B cell (primary cell): ENCODE measurements at regions not wholly inside any gene's neighbourhood (a gene's known extent, or its start where the extent isn't known, plus 50 kb on each side); places are given as distances from the start of the nearest gene placed in this dataset.

Experiments used
- ATAC-seq: fragments of 200-7000 bp; cut with Tn5 transposase; one replicate; pipeline ENCODE4 v1.10.0; 2021; ENCODE audit warnings: low read depth, mild to moderate bottlenecking, moderate number of reproducible peaks, moderate library complexity
- CTCF ChIA-PET: fragments of 350-600 bp; sonication (Branson Sonifier 250); formaldehyde crosslinking; loops from one replicate; lab custom pipeline; 2021; ENCODE audit warnings: antibody characterized with exemption, inconsistent platforms; lab: Charles Lee
- POLR2A ChIA-PET: fragments of 350-600 bp; sonication (Branson Sonifier 250); formaldehyde crosslinking; loops from one replicate; lab custom pipeline; 2021; ENCODE audit warnings: antibody characterized with exemption; lab: Charles Lee
- DNase-seq: peaks from one replicate; pipeline ENCODE4 v3.0.0; 2013
- H2AFZ ChIP-seq: 2 replicates; pipeline ENCODE4 v1.6.1; 2012; ENCODE audit warnings: mild to moderate bottlenecking, low read depth, low read length; ENCODE audit not compliant: insufficient read depth, poor library complexity, severe bottlenecking
- H3K27ac ChIP-seq, 2 donors: 1 replicate in 1 of 2; 2 replicates in 1 of 2; pipeline ENCODE4 v1.5.1; 2012 to 2013; ENCODE audit warnings: low read length in 2 of 2, mild to moderate bottlenecking in 2 of 2, moderate library complexity in 1 of 2
- H3K27me3 ChIP-seq, 4 experiments: fragments of 200-600 bp in 1 of 4; sonication (generic) in 1 of 4; replicated peaks in 1 of 4; 1 replicate in 2 of 4; 2 replicates in 2 of 4; pipeline versions ENCODE4 v1.6.1 to v1.7.0; 2013 to 2016; ENCODE audit warnings: low read length in 3 of 4, mild to moderate bottlenecking in 2 of 4, mixed read lengths in 1 of 4, moderate library complexity in 1 of 4; ENCODE audit not compliant: insufficient read depth in 4 of 4, control insufficient read depth in 3 of 4; ENCODE audit errors: control extremely low read depth in 1 of 4
- H3K36me3 ChIP-seq, 2 experiments: replicated peaks in 1 of 2; 1 replicate in 1 of 2; 2 replicates in 1 of 2; pipeline versions ENCODE4 v1.6.1 to v1.7.1; 2013; ENCODE audit warnings: low read length in 1 of 2; ENCODE audit not compliant: insufficient read depth in 2 of 2, control insufficient read depth in 1 of 2; ENCODE audit errors: control extremely low read depth in 1 of 2, extremely low read depth in 1 of 2
- H3K4me1 ChIP-seq, 2 donors: fragments of 200-600 bp in 1 of 2; sonication (generic) in 1 of 2; 1 replicate in 1 of 2; 2 replicates in 1 of 2; pipeline versions ENCODE4 v1.5.1 to v1.6.1; 2013 to 2017; ENCODE audit warnings: low read length in 2 of 2; ENCODE audit not compliant: control insufficient read depth in 2 of 2, insufficient read depth in 2 of 2
- H3K4me2 ChIP-seq: replicated peaks from 2 replicates; pipeline ENCODE3; 2012; ENCODE audit warnings: mild to moderate bottlenecking, low read depth, low read length; ENCODE audit not compliant: poor library complexity, severe bottlenecking
- H3K4me3 ChIP-seq, 5 experiments: fragments of 200-600 bp in 1 of 5; sonication (generic) in 1 of 5; 1 replicate in 3 of 5; 2 replicates in 2 of 5; pipeline versions ENCODE4 v1.5.1 to v1.7.0; 2011 to 2016; ENCODE audit warnings: low read length in 4 of 5, mild to moderate bottlenecking in 4 of 5, low read depth in 2 of 5, control low read depth in 1 of 5, moderate library complexity in 1 of 5; ENCODE audit not compliant: insufficient read depth in 1 of 5; ENCODE audit errors: control extremely low read depth in 1 of 5, extremely low read depth in 1 of 5
- H3K79me2 ChIP-seq: fragments of 200-600 bp; sonication (generic); one replicate; pipeline ENCODE4 v1.6.0; 2016; ENCODE audit warnings: low read length; ENCODE audit not compliant: control insufficient read depth, insufficient read depth
- H3K9ac ChIP-seq: fragments of 200-600 bp; sonication (generic); 2 replicates; pipeline ENCODE4 v1.6.1; 2017; ENCODE audit warnings: mild to moderate bottlenecking, low read length, moderate library complexity
- H3K9me3 ChIP-seq, 3 donors: one replicate each; pipeline versions ENCODE4 v1.6.1 to v1.7.1; 2013; ENCODE audit warnings: low read length in 2 of 3; ENCODE audit not compliant: control insufficient read depth in 2 of 3, insufficient read depth in 1 of 3; ENCODE audit errors: control extremely low read depth in 1 of 3
- H4K20me1 ChIP-seq: 2 replicates; pipeline ENCODE4 v1.6.0; 2012; ENCODE audit warnings: mild to moderate bottlenecking, low read length; ENCODE audit not compliant: insufficient read depth, control insufficient read depth, poor library complexity, severe bottlenecking
- H3K27ac Mint-ChIP-seq: one replicate; pipeline ENCODE4 v1.8.0; 2021; ENCODE audit warnings: mixed read lengths
- H3K27me3 Mint-ChIP-seq: one replicate; pipeline ENCODE4 v1.8.0; 2021; ENCODE audit warnings: mixed read lengths
- H3K4me1 Mint-ChIP-seq: one replicate; pipeline ENCODE4 v1.8.0; 2021; ENCODE audit warnings: mixed read lengths
- H3K4me3 Mint-ChIP-seq: one replicate; pipeline ENCODE4 v1.8.0; 2021; ENCODE audit warnings: mixed read lengths
- H3K9me3 Mint-ChIP-seq: one replicate; pipeline ENCODE4 v1.8.0; 2022; ENCODE audit warnings: mixed read lengths; ENCODE audit not compliant: insufficient read depth
- EZH2 ChIP-seq: IDR thresholded peaks from 2 replicates; pipeline ENCODE4 v1.6.1; 2012; ENCODE audit warnings: borderline replicate concordance, low read depth, mild to moderate bottlenecking, moderate library complexity, low read length; ENCODE audit not compliant: insufficient read depth, poor library complexity, severe bottlenecking
- WGBS: methylation state at CpG from one replicate; pipeline ENCODE4 v1.1.5; 2013; ENCODE audit warnings: missing lambda C conversion rate; ENCODE audit not compliant: insufficient coverage; 5-methylcytosine and 5-hydroxymethylcytosine counted together
- intact Hi-C: fragments of 100-400 bp; cut with micrococcal nuclease; formaldehyde crosslinking; loops from one replicate; pipeline ENCODE4 v1.10.0; 2022
- TF ChIP-seq, protein P1 (sequence below): fragments of 200-600 bp; IDR thresholded peaks from one replicate; pipeline ENCODE4 v1.8.0; 2022; ENCODE audit warnings: antibody characterized with exemption, mild to moderate bottlenecking

DNA sequence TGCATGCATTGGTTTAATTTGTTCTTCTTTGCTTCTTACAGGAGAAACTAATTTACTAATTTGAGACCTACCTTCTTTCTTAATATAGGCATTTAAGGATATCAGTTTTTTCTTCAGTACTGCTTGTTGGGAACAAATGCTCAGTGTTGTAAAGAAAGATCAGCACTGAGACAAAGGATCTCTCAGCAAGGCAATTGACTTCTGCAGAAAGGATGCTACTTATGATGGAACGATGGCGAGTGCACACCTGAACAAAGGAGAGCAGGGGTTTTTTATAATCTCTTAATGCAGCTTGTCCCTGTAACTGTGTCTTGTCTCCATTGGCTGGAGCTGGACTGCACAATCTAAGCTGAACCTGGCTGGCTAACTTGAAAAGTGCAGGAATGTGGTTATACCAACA is 64.2 kb downstream of the RPP21 start:
- WGBS: 84% methylated on average over 2 of the region's 2 CpGs
- H3K27ac Mint-ChIP-seq: no peak overlapping the region
- Histone ChIP-seq H3K9me3 (peaks cover 6 to 8% (median 7%) of the 10 kb centered on the region in 3 donors), H2AFZ (no peak overlapping the region), H3K27me3 (peaks cover 0 to 18% (median 14%) of the 10 kb centered on the region in 4 experiments), H3K4me2 (no peak overlapping the region), H3K79me2 (no peaks in the 10 kb centered on the region), H4K20me1 (no peaks in the 10 kb centered on the region), H3K4me1 (peaks cover 4 to 5% of the 10 kb centered on the region in 2 donors), H3K27ac (no peak overlapping the region), H3K4me3 (no peak overlapping the region), H3K9ac (no peak overlapping the region), H3K36me3 (no peaks in the 10 kb centered on the region)
- intact Hi-C loops: no loop called here
- TF ChIP-seq, protein P1, sequence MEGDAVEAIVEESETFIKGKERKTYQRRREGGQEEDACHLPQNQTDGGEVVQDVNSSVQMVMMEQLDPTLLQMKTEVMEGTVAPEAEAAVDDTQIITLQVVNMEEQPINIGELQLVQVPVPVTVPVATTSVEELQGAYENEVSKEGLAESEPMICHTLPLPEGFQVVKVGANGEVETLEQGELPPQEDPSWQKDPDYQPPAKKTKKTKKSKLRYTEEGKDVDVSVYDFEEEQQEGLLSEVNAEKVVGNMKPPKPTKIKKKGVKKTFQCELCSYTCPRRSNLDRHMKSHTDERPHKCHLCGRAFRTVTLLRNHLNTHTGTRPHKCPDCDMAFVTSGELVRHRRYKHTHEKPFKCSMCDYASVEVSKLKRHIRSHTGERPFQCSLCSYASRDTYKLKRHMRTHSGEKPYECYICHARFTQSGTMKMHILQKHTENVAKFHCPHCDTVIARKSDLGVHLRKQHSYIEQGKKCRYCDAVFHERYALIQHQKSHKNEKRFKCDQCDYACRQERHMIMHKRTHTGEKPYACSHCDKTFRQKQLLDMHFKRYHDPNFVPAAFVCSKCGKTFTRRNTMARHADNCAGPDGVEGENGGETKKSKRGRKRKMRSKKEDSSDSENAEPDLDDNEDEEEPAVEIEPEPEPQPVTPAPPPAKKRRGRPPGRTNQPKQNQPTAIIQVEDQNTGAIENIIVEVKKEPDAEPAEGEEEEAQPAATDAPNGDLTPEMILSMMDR: no peak
- TF ChIP-seq EZH2: no peak
- POLR2A ChIA-PET: no interaction called here
- DNase-seq (no peak), ATAC-seq (no peak)
- H3K27me3 Mint-ChIP-seq: peaks cover 74% of the 10 kb centered on the region
- peaks cover 6% of the 10 kb centered on the region for H3K4me1 Mint-ChIP-seq
- peaks cover 9% of the 10 kb centered on the region for H3K9me3 Mint-ChIP-seq
- H3K4me3 Mint-ChIP-seq: no peak overlapping the region
- CTCF ChIA-PET: no interaction called here

DNA sequence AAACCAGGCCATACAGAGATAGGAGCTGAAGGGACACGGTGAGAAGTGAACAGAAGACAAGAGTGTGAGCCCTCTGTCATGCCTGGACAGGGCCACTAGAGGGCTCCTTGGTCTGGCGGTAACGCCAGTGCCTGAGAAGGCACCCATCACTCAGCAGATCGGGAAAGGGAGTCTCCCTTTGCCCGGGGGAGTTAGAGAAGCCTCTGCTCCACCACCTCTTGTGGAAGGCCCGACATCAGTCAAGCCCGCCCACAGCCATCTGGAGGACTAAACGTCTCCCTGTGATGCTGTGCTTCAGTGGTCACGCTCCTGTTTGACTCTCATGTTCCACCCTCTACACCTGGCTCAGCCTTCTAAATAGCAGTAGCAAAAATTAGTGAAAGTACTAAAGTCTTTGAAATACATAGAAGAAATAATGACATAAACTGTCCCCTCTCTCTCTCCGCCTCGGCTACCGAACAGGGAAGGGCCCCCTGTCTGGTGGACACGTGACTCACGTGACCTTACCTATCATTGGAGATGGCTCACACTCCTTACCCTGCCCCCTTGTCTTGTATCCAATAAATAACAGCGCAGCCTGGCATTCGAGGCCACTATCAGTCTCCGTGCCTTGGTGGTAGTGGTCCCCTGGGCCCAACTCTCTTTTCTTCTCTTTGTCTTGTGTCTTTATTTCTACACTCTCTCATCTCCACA is 66.7 kb downstream of the RPP21 start:
- H3K27ac ChIP-seq: no peak overlapping the region
- H3K9me3 ChIP-seq: peaks cover 6 to 8% (median 7%) of the 10 kb centered on the region in 3 donors
- Mint-ChIP-seq H3K4me1 (peaks cover 6% of the 10 kb centered on the region), H3K27ac (no peak overlapping the region), H3K4me3 (peak overlapping the region; percentile 23), H3K9me3 (peaks cover 9% of the 10 kb centered on the region), H3K27me3 (peaks cover 63% of the 10 kb centered on the region)
- ChIA-PET CTCF (interaction anchor here (0.8 to 1.4 kb wide), 5 partner anchors 12 to 320 kb away, joined by 3 to 4 read pairs (median 3); no protein-coding TSS in a partner anchor), POLR2A (no interaction called here)
- 34% methylated on average over 16 of the region's 17 CpGs for WGBS
- H3K9ac ChIP-seq: no peak overlapping the region
- intact Hi-C loops: no loop called here
- TF ChIP-seq, protein P1: peak; percentile 92
- TF ChIP-seq EZH2: no peak
- ATAC-seq: peak; percentile 41
- peaks cover 0 to 27% (median 12%) of the 10 kb centered on the region in 4 experiments for H3K27me3 ChIP-seq
- no peaks in the 10 kb centered on the region for H4K20me1 ChIP-seq
- DNase-seq: peak; percentile 65
- H3K4me3 ChIP-seq: peak overlapping the region in 1 of 5 experiments; percentile 5
- peak overlapping the region; percentile 48 for H2AFZ ChIP-seq
- H3K4me2 ChIP-seq: peak overlapping the region; percentile 57
- H3K4me1 ChIP-seq: peaks cover 4 to 5% of the 10 kb centered on the region in 2 donors
- no peaks in the 10 kb centered on the region for H3K79me2 ChIP-seq
- H3K36me3 ChIP-seq: no peaks in the 10 kb centered on the region
